ENCODE measurements at regions not wholly inside any gene's neighbourhood (a gene's known extent, or its start where the extent isn't known, plus 50 kb on each side); places are given as distances from the start of the nearest gene placed in this dataset.

DNA sequence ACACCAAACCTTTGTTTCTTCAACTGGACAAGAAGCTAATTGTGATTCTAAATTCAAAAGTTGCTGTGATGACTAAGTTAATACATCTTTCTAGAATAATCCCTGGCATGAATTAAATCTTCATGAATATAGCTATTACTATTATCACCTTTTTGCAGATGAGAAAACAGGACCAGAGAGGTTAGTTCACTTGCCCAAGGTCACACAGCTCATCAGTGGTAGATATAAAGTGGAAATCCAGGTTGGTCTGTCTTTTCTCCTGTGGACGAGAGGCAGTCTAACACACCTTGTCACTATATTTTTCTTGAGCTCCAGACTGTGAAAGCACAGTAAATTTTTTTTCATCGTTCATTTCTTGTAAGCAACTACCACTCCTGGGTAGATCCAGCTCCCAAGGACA, 247.6 kb upstream of the LRTM1 start:
- DNase-seq (ENCODE audit: low spot score), result no peak

DNA sequence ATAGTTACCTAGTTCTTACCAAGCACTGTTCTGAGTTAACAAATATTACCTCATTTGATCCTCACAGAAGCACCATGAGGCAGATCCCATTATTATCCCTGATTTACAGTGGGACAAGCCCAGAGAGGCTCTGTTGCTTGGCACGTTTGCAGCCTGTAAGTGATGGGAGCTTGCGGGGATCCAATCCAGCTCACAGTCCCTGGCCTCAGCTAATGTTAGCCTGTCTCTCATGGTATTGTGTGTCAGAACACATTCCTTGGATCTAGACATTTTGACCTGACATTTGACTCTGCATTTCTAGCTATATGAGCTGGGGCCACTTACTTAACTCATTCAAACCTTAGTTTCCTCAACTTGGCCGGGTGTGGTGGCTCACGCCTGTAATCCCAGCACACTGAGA, 246.9 kb upstream of the LRTM1 start:
- no peak for DNase-seq (ENCODE audit: low spot score)

DNA sequence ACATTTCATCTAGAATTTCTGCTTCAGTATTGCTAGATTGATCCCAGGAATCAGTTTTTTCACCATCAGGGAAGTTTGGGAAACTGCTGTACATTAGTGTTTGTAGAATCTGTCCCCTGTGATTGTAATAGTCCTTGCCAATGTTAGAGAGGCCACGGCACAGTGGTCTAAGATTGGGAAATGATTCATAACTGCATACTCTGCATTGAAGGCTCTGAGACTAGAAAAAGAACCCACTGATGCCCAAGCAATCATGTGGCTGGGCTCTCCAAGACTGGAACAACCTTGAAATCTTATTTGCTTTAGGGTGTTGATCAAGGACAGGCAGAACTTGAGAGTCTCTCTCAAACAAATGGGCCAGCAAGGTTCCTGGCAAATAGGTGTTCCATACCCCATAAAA, 245.6 kb upstream of the LRTM1 start:
- DNase-seq (ENCODE audit: low spot score), result no peak

DNA sequence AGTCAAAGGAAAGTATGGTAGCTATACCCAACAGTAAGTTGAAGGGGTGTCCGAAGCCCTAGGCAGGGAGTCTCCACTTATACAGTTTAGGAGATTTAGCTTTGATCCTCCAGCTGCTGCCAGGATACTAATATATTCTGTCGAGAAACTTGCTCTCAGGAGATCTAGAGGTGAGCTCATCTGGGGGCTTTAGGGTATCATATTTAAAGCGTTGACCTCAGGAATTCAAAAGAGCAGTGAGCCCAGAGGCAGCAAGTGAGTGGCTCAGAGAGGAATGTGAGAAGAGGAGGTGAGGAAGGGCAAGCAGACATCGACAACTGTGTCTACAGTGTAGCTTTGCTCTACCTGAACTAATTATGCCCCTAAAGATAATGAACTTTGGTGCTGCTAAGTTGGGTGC, 245.1 kb upstream of the LRTM1 start:
- no peak for DNase-seq (ENCODE audit: low spot score)

DNA sequence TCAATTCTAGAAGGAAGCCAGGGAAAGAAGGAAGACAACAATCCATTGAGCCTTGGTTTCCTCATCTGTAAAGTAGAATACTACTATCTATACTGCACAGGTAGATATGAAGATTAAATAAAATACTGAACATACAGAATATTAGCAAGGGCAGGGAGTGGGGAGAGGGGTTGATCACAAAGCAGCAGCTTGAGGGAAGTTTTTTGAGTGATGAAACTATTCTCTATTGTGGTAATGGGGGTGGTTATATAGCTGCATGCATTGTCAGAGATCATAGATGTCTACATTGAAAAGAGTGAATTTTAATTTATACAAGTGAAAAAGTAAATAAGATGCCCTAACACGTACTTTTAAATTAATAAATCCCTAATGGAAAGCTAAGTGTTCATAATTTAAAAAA, 242.6 kb upstream of the LRTM1 start:
- DNase-seq (ENCODE audit: low spot score), result no peak

DNA sequence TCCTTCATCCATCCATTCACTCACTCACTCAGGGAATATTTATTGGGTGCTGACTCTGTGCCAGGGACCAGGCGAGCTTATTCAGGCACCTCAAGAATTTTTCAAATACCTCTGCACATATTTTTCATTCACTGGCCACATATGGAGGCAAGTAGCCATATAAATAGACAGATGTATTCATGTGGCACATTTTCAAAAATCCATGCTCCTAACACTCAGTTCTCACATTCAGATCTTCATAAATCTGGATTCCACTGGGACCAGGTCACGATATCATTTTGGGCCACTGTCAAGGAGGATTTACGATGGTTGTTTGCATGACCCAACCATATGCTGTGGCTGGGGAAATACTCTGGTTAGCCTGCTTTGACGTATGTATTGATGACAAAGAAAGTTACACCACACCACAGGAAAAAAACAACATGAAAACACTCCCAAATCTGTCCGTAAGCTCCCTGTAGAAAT, 241.8 kb upstream of the LRTM1 start:
- no peak for DNase-seq (ENCODE audit: low spot score)

DNA sequence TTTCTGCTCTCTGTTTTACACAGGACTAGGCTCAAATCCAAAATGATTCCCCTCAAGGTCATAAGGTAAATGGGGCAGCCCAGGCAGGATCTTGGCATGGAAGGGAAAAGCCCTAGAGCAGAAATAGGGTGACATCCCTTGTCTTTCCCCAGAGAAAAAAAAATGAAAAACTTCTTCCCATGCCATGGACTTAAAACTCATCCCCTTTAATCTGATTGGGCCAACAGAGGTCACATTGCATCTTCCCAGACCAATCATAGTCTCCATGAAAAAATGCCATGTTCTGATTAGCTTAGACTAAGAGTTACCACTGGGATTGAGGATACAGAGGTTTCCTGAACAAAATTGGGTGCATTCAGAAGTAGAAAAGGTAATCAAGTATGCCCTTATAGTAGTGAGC, 241.3 kb upstream of the LRTM1 start:
- DNase-seq (ENCODE audit: low spot score), result no peak

DNA sequence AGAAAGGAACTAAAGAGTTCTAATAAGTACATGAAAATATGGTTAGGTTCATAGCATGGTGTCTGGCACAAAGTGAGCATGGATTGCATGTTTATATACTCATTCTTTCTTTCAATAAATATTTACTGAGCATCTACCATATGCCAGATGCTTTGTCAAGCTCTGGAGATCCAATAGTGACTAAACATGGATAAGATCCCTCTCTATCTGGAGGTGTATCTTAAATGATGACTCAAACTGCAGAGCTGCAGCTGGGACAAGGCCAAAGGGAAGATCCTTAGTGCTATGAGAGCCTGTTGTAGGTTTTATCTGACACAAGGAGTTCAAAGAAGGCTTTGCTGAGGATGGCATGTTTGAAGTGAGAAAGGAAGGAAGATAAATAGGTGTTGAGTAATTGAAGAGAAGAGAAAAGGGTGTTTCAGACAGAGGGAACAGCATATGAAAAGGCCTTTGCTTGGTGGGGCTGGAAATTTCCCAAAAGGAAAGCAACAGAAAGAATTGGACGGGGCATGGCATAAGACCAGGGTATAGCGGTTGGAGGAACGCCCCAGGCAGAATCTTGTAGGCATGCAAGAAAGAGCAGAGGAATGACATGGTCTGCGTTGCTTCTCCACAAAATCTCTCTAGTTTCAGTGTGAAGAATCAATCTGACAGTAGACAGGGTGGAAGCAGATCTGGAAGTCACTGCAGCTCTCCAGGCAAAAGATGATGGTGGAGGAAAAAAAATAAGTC, 239.9 kb upstream of the LRTM1 start:
- DNase-seq (ENCODE audit: low spot score), result no peak

DNA sequence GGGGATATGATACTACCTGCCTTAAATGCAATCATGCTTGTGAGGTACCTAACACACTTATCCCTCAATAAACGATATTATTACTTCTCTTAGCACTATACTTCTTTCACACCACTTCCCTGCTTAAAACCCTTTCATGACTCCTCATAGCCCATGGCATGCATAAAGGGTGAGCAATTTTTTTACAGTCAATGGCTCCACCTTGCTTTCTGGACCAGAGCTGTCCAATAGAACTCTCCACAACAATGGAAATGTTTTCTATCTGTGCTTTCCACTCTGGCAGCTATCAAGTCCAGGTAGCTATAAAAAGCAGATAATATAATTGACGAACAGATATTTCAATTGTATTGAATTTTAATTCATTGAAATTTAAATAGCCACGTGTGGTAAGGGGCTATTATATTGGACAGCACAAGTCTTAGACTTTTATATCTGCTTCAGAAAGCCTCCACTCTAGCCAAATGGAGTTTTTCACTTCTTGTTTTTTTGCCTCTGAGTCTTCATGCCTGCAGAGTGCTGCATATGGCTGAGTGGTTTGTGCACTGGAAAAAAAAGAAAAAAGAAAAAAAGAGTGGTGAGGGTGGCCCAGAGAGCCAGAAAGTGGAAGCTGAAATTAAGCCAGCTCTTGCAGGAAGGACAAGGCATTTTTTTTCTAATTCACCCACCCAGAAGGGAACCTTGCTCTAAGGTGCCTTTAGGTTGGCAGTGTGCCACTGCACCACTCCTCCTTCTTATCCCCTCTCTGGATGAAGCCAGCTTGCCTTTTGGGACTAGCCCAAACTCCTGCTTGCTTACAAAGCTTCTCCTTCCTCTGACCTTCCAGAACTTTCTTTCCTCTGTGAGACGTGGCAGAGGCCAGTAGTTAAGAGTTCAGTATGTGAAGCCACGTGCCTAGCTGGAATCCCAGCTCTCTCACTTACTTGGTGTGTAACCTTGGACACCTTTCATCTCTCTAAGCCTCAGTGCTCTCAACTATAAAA, 239.0 kb upstream of the LRTM1 start:
- DNase-seq (ENCODE audit: low spot score), result no peak

DNA sequence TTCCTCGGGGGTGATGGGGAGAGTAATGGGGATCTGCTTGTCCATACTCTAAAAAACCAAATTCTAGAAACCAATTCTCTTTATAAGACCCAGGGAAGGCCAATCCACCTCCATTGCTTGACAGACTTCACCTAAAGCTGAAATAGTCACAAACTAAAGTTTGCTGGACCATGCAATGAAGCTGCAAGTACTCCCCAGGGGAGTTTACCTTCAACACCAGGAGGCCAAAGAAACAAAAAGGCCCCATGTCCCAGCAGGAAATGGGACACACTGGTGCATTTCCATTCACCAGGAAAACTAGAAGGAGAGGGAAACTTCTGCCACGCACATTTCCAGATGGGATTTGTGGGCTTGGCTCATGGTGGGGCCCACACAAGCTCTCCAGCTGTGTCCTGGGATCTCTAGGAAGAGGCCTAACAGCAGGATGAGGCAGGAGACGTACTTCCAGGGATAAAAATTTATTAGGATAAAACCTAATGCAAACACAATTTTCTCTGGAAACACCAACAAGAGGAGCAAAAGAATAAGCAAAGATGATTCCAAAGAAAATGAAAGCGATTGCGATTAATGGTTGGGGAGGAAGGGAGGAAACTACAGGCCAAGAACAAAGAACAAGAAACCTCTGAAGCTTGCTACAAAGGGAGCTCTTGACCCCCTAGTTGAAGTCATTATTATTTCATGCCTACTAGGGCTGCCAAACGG, 238.0 kb upstream of the LRTM1 start:
- DNase-seq (ENCODE audit: low spot score), result no peak

DNA sequence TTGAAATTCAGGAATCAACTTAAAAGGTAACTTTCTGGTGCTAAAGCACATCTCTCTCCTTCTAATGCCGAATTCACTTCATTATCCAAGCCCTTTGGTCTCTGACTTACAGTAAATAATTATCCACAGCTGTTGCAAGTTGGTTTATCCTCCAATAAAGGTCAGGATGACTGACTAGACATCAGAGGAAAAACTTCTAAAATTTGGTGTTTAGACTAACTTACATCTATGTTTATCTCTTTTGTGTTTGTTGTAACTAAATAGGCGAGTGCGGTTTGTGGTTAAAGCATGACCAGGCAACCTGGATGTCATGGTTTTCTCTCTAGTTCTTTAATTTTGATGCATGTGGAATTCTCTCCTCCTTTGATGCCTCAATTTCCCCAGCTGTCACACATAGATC, 237.4 kb upstream of the LRTM1 start:
- no peak for DNase-seq (ENCODE audit: low spot score)

DNA sequence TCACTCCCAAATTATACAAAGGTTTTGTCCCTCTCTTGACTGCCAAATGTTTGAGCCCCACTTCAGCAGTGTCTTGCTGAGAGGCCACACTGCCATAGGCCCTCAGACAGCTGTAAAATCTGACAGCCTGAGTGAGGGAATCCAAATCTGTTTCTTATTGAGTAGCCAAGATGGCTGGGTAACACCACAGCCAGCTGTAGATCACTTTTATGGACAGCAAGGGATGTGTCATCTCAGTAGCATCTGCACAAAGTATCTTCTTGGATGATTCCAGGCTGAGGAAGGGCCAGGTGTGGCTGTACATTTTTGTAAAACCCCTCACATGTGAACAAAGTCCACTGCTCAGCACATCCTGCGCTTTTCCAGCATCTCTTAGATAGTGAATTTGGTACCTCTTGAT, 237.0 kb upstream of the LRTM1 start:
- DNase-seq (ENCODE audit: low spot score), result no peak

DNA sequence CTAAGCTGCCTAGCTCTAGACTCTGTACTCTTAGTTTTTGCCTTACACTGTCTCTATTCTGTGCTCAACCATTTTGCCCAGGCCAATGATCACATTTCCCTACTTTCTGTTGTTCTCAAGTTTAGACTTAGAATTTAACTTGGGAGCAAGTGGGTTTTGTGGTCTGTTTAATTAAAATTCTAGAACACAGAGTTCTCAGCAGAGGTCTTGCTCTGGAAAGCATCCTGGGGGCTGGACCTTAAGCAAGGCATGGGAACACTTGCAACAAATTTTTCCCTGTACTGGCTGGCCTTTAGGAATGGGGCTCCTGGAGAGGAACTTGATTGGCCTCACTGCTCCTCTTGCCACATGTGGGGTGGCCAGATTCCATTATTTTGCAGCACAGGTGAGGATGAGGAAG, 236.3 kb upstream of the LRTM1 start:
- no peak for DNase-seq (ENCODE audit: low spot score)

DNA sequence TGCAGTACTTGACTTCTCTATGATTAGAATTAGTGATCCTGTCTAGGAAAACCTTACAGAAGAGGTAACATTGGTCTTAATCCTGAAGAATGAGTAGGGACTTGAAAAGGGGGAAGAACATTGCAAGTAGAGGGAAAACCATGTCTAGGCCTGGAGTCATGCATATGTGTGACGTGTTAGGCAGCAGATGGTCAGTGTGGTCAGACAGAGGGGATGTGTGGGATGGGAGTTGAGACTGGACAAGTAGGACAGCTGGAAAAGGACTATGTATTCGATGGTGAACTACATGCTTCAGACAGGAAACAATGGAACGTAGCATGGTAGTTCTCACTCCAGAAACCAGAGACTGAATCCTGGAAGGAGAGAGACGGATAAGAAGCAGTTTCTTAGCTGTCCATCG, 235.6 kb upstream of the LRTM1 start:
- no peak for DNase-seq (ENCODE audit: low spot score)

DNA sequence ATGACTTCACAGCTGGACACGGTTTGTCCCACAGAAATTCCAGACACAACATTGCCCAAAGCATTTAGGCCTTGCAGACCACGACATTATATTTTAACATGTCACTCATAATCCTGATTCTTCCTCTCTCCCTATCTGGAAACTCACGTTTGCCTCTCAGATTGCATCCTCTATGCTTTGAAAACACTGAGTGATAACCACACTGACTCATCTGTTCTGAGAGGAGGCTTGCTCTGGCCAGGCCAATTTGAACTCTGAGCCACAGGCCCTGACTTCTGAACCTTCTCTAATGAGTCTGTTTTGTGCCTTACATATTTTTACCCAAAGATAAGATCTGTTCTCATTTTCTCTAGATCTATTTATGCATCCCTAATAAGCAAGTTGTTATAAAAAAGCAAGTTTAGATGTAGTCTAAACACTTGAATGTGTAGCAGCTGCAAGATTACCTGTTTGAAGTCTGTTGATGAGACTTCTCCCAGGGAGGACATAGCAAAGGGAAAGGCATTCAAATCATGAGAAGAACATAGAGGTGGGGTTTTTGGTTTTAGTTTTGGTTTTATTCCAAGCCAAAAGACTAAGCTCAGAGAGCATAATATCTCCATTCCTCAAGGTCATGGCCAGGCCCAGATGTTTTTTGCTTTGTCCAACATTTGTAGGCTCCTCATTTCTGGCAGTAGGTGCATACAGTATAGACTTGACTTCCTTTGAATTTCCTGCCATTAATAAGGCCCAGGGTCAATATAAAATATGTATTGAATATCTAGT, 234.4 kb upstream of the LRTM1 start:
- DNase-seq (ENCODE audit: low spot score), result no peak

DNA sequence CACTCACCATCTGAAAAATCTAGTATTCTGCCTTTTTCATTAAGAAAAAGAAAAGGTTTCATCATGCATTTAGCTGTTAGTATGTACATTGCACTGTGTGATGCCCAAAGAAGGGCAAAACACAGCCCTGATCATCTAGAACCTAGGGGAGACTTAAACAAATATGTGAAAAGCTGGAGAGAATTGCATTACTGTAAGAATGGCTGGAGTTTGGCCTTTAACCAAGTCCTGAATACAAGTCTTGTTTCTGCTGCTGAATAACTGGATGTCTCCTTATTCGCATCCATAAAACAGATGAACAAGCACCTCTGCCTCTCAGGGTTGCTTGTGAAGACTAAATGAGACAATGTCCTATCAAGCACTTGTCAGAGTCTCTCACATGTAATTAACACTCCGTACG, 233.4 kb upstream of the LRTM1 start:
- DNase-seq (ENCODE audit: low spot score), result no peak

DNA sequence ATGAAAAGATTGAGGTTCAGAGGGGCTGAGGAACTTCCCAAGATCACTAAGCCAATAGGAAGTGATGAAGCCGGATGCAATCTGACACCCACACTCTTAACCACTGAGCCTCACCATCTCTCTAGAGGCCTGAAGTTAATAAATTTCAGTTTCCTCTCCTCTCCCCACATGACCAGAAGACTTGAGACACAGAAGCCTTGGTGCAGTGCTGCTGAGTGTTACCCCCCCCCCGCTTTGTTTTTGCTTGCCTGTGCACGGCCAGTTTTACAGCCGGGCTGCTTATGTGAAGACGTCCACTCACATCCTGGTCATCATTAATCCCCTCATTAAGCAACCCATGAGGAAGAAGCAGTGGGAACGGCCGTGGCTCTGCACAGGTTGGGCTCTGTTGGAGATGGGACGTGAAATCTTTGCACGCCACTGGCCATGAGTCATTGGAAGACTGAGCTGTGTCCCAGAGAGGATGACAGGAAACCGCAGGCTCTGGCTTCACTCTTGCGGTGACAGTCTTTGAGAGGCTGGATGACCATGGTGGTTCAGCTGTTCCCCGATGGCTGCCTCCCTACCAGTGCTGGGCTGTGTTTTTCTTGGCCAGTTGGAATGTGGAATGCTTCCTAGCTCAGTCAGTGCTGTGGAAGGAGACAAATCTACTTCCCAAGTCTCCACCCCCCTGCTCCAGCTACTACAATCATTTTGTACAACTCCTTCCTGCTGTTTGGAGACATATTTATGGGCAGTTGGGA, 232.6 kb upstream of the LRTM1 start:
- DNase-seq (ENCODE audit: low spot score), result no peak

DNA sequence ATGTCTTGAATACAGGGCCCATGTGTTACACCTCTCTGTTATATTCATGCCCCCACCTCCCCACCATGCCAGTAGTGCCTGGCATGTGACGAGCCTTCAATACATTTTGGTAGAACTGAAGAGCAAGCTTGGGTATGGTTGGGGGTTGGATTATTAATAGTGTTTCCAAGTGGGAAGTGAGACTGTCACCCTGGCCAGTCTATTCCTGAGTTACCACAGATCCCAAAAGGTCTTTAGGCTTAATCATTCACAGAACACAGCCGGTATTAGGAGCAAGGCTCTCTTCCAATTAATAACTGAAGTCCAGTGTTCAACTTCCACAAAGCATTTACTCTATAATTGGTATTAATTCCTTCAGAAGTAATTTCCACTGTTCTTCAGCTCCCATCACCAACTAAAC, 231.9 kb upstream of the LRTM1 start:
- no peak for DNase-seq (ENCODE audit: low spot score)

DNA sequence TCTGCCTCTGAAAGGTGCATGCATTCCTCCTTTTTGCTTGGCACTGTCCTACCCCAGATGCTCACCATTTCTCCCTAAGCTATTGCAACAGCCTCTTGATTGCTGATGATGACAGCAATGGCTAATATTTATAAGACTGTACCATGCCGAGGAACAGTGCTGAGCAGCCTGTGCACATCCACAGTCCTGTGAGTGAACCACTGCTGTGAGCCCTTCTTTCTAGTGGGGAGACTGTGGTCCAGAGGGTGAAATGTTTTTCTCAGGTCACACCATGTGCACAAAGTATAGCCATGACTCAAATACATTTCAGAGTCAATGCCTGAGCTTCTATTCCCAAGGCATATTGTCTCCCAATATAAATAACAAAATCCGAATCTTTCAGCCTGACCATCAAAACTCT, 231.2 kb upstream of the LRTM1 start:
- DNase-seq (ENCODE audit: low spot score), result no peak

DNA sequence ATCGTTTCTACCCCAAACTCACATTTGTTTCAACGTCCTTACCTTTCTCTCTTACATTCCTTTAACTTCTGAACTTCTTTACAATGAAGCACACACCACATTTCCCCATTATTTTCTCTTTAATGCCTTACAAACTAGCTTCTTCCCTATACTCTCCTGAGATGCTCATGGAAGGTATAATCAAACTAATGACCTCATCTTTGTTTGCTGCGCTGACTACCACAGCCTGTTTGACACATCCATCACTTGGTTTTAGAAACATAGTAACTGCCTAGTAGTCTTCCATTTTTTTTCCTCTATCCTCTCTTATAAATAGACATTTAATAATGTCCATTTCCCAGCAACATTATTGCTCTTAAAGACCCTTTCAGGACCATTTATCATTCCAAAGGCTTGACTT, 230.5 kb upstream of the LRTM1 start:
- no peak for DNase-seq (ENCODE audit: low spot score)

DNA sequence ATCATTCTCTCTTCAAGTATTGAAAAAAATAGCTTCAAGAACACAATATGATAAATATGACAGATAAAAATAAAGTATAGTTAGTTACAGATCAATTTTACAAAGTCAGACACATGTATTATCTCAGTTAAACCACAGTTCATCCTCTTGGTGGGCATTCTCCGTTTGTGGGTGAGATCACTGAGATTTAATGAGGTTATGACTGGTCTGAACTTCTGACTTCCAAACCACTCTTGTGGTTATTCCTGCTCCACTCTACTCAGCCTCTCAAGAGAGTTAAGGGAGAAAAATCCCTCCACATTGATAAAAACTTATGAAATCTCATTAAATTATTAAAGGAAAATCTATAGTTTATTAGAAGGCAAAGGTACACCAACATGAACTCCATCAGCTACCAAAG, 229.9 kb upstream of the LRTM1 start:
- DNase-seq (ENCODE audit: low spot score), result no peak

Data from D341Med (cell line).